Fibroblast of lung (primary cell): ENCODE measurements at regions not wholly inside any gene's neighbourhood (a gene's known extent, or its start where the extent isn't known, plus 50 kb on each side); places are given as distances from the start of the nearest gene placed in this dataset.

Experiments used
- CTCF ChIP-seq, 2 donors: IDR thresholded peaks in 1 of 2; conservative IDR thresholded peaks in 1 of 2; 1 replicate in 1 of 2; 2 replicates in 1 of 2; pipeline ENCODE4 v1.5.1; 2011 to 2012; ENCODE audit warnings: low read length in 2 of 2, control low read depth in 1 of 2, inconsistent platforms in 1 of 2, low read depth in 1 of 2, mild to moderate bottlenecking in 1 of 2
- EZH2 ChIP-seq: IDR thresholded peaks from 2 replicates; pipeline ENCODE4 v1.5.1; 2012; ENCODE audit warnings: low read length, control low read depth, mild to moderate bottlenecking; ENCODE audit errors: missing control alignments

- TF ChIP-seq CTCF (conservative IDR thresholded peaks at IDR 0.05 in 1 of 2, IDR thresholded peaks at IDR 0.05 in 1 of 2; ENCODE audit: low read depth in 1 of 2, low read length in 2 of 2) (no peak), EZH2 (no peak)
These were observed 113.2 kb upstream of the CACHD1 start for GRCh38 chr1:64356636-64357256.
